GM12865 (cell line): ENCODE measurements at regions not wholly inside any gene's neighbourhood (a gene's known extent, or its start where the extent isn't known, plus 50 kb on each side); places are given as distances from the start of the nearest gene placed in this dataset.

ENCODE experiments used
- DNase-seq: peaks from one replicate; pipeline ENCODE4 v3.0.0; 2010; ENCODE audit warnings: low read depth
- H3K4me3 ChIP-seq: 2 replicates; pipeline ENCODE4 v1.5.1; 2011; ENCODE audit warnings: mild to moderate bottlenecking, low read depth, low read length, control low read depth
- TF ChIP-seq, protein P1 (sequence below): IDR thresholded peaks from 2 replicates; pipeline ENCODE4 v1.5.1; 2011; ENCODE audit warnings: low read length, control low read depth, low read depth, inconsistent platforms; ENCODE audit not compliant: insufficient read depth; ENCODE audit errors: missing control alignments

DNA sequence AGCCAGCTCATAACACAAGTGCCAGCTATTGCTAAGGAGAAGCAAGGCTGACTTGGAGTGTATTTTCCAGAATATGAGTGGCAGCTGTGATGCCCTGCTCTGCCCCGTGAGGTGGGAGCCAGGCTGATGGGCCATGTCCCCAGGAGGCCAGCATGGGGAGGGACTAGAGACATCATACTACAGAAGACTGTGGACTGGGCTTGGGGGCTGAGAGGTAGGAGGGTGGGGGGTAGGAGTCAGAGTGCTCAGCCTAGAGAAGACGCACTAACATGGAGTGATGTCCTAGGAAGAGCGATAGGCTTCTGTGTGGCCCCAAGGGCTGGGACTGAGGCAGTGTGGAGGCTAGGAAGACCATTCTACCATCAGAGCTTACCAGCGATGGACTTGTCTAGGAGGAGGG, 143.7 kb downstream of the WSCD1 start:
- TF ChIP-seq, protein P1, sequence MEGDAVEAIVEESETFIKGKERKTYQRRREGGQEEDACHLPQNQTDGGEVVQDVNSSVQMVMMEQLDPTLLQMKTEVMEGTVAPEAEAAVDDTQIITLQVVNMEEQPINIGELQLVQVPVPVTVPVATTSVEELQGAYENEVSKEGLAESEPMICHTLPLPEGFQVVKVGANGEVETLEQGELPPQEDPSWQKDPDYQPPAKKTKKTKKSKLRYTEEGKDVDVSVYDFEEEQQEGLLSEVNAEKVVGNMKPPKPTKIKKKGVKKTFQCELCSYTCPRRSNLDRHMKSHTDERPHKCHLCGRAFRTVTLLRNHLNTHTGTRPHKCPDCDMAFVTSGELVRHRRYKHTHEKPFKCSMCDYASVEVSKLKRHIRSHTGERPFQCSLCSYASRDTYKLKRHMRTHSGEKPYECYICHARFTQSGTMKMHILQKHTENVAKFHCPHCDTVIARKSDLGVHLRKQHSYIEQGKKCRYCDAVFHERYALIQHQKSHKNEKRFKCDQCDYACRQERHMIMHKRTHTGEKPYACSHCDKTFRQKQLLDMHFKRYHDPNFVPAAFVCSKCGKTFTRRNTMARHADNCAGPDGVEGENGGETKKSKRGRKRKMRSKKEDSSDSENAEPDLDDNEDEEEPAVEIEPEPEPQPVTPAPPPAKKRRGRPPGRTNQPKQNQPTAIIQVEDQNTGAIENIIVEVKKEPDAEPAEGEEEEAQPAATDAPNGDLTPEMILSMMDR: no peak
- DNase-seq: no peak
- H3K4me3 ChIP-seq: no peak overlapping the region

- TF ChIP-seq, protein P1: no peak
- DNase-seq: no peak
- H3K4me3 ChIP-seq: no peak overlapping the region
Observed at GRCh38 chr17:6212766-6213165, 142.6 kb downstream of the WSCD1 start.

GRCh38 chr17:6209829-6210228, 139.7 kb downstream of the WSCD1 start:
- TF ChIP-seq, protein P1: no peak
- no peak for DNase-seq

GRCh38 chr17:6208608-6209180, 138.5 kb downstream of the WSCD1 start:
- H3K4me3 ChIP-seq: no peak overlapping the region
- TF ChIP-seq, protein P1: no peak
- DNase-seq: no peak

More at GRCh38 chr17:6209829-6210228, 139.7 kb downstream of the WSCD1 start:
- H3K4me3 ChIP-seq: no peak overlapping the region

DNA sequence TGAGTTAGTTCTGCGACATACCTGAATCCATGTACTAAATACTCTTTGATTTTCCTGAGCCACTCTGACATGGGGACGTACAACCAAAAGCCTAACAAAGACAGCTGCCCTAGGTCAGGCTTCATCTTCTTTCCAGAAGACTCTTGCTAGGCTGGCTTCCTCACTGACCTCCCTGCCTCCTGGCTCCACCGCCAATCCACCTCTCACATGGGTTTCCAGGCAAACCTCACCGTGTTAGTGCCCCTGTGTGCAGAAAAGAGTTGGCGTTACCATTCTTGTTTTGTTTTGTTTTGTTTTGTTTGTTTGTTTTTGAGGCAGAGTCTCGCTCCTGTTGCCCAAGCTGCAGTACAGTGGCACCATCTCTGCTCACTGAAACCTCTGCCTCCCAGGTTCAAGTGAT, 135.3 kb downstream of the WSCD1 start:
- TF ChIP-seq, protein P1: no peak
- no peak for DNase-seq
- H3K4me3 ChIP-seq: no peak overlapping the region

DNA sequence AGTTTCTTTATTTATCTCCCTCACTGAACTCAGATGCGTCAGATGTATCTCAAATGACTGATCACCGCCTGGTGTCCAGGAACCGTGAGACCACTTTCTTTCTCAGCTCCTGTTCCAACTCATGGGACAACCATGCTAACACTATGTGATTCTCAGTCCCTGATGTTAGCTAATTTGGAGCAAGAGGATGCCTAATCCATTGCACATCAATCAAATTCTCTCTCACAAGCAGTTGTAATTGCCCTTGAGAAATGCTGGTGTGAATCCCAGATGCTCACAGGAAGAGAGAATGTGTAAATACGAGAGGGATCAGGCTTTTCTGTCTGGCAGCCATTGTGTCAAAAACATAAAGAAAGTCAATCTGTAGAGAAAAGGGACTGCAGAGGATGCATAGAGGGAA, 134.9 kb downstream of the WSCD1 start:
- DNase-seq: no peak
- TF ChIP-seq, protein P1: no peak
- no peak overlapping the region for H3K4me3 ChIP-seq

- no peak for DNase-seq
- TF ChIP-seq, protein P1: no peak
- no peak overlapping the region for H3K4me3 ChIP-seq
Observed at GRCh38 chr17:6204203-6204722, 134.1 kb downstream of the WSCD1 start.
